ENCODE measurements at regions not wholly inside any gene's neighbourhood (a gene's known extent, or its start where the extent isn't known, plus 50 kb on each side); places are given as distances from the start of the nearest gene placed in this dataset.
"Not testable (repeated sequence)": the region's sequence is repeated elsewhere in the genome, so short reads cannot be mapped to it uniquely, and the experiment has no call there.

- Histone ChIP-seq H3K4me3 (replicated peaks; ENCODE audit: insufficient read depth, low read length) (no peak overlapping the region), H3K27me3 (ENCODE audit: insufficient read depth, poor library complexity, severe bottlenecking) (no peaks in the 10 kb centered on the region), H3K27ac (replicated peaks) (no peak overlapping the region)
- TF ChIP-seq REST (IDR thresholded peaks at IDR 0.05; ENCODE audit: insufficient replicate concordance, low read depth): no peak
- no peak for TF ChIP-seq SPI1 (IDR thresholded peaks at IDR 0.05; ENCODE audit: borderline replicate concordance, low read depth)
- no peak for TF ChIP-seq CTCF (IDR thresholded peaks at IDR 0.05; ENCODE audit: insufficient read depth, low read length)
- no peak for DNase-seq (ENCODE audit: low read depth in 1 of 2, low spot score in 1 of 2)
These were observed 133.1 kb upstream of the PTBP2 start for GRCh38 chr1:96588416-96588995.

- DNase-seq (ENCODE audit: low read depth in 1 of 2, low spot score in 1 of 2); H3K27me3 ChIP-seq (ENCODE audit: insufficient read depth, poor library complexity, severe bottlenecking); H3K4me3 ChIP-seq (replicated peaks; ENCODE audit: insufficient read depth, low read length); H3K27ac ChIP-seq (replicated peaks): not testable (repeated sequence)
These were observed 126.1 kb upstream of the PTBP2 start for GRCh38 chr1:96595530-96595929.

GRCh38 chr1:96596226-96596922, 125.2 kb upstream of the PTBP2 start:
- DNase-seq (ENCODE audit: low read depth in 1 of 2, low spot score in 1 of 2): peak; percentile 29 to 59
- TF ChIP-seq CTCF (IDR thresholded peaks at IDR 0.05; ENCODE audit: insufficient read depth, low read length): peak; percentile 64
- TF ChIP-seq SPI1 (IDR thresholded peaks at IDR 0.05; ENCODE audit: borderline replicate concordance, low read depth): no peak
- Histone ChIP-seq H3K4me3 (replicated peaks; ENCODE audit: insufficient read depth, low read length) (no peak overlapping the region), H3K27me3 (ENCODE audit: insufficient read depth, poor library complexity, severe bottlenecking) (no peaks in the 10 kb centered on the region), H3K27ac (replicated peaks) (no peak overlapping the region)

GRCh38 chr1:96597218-96597617, 124.4 kb upstream of the PTBP2 start:
- H3K27me3 ChIP-seq (ENCODE audit: insufficient read depth, poor library complexity, severe bottlenecking): no peaks in the 10 kb centered on the region
- no peak for TF ChIP-seq REST (IDR thresholded peaks at IDR 0.05; ENCODE audit: insufficient replicate concordance, low read depth)
- no peak for TF ChIP-seq SPI1 (IDR thresholded peaks at IDR 0.05; ENCODE audit: borderline replicate concordance, low read depth)
- no peak for TF ChIP-seq POLR2AphosphoS5 (IDR thresholded peaks at IDR 0.05; ENCODE audit: low read depth)
- TF ChIP-seq CTCF (IDR thresholded peaks at IDR 0.05; ENCODE audit: insufficient read depth, low read length): no peak
- TF ChIP-seq GABPA (IDR thresholded peaks at IDR 0.05; ENCODE audit: low read depth): no peak
- no peak overlapping the region for H3K27ac ChIP-seq (replicated peaks)
- no peak overlapping the region for H3K4me3 ChIP-seq (replicated peaks; ENCODE audit: insufficient read depth, low read length)
- DNase-seq (ENCODE audit: low read depth in 1 of 2, low spot score in 1 of 2): no peak
